Stimulated activated naive CD8-positive, alpha-beta T cell treated with anti-CD3 and anti-CD28 coated beads, Interleukin-15, Interleukin-2, amounts not matched to agents 100 ng/mL and 50 ng/mL, for 24 hours (primary cell): ENCODE measurements at regions not wholly inside any gene's neighbourhood (a gene's known extent, or its start where the extent isn't known, plus 50 kb on each side); places are given as distances from the start of the nearest gene placed in this dataset.
"Not testable (repeated sequence)": the region's sequence is repeated elsewhere in the genome, so short reads cannot be mapped to it uniquely, and the experiment has no call there.

Experiments used
- H3K27ac Mint-ChIP-seq: one replicate; pipeline ENCODE4 v1.8.0; 2021; ENCODE audit warnings: mild to moderate bottlenecking, mixed read lengths
- H3K27me3 Mint-ChIP-seq: one replicate; pipeline ENCODE4 v1.8.0; 2021; ENCODE audit warnings: mixed read lengths
- H3K36me3 Mint-ChIP-seq: one replicate; pipeline ENCODE4 v1.8.0; 2021; ENCODE audit warnings: low read depth, mixed read lengths
- H3K4me1 Mint-ChIP-seq: one replicate; pipeline ENCODE4 v1.8.0; 2021; ENCODE audit warnings: low read depth, mixed read lengths
- H3K4me3 Mint-ChIP-seq: one replicate; pipeline ENCODE4 v1.8.0; 2021; ENCODE audit warnings: mild to moderate bottlenecking, mixed read lengths
- H3K9me3 Mint-ChIP-seq: one replicate; pipeline ENCODE4 v1.8.0; 2021; ENCODE audit warnings: mixed read lengths

DNA sequence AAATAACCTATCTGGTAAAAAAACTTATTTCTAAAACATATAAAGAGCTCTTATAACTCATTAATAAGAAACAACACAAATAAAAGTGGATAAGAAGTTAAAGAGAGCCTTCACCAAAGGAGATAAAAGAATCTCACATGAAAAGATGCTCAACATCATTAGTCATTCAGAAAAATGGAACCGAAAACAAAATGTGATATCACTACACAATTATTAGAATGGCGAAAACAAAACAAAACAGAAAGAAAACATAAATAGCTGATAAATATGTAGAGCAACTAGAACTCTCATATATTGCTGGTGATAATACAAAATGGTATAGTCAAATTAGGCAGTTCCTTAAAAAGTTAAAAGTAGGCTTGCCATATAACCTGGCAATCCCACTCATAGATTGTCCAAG is 1109.3 kb downstream of the PLA2G4A start:
- H3K36me3 Mint-ChIP-seq, result no peaks in the 10 kb centered on the region
- H3K27me3 Mint-ChIP-seq, result no peaks in the 10 kb centered on the region
- H3K4me3 Mint-ChIP-seq, result no peak overlapping the region
- no peak overlapping the region for H3K27ac Mint-ChIP-seq
- H3K4me1 Mint-ChIP-seq, result no peaks in the 10 kb centered on the region
- H3K9me3 Mint-ChIP-seq, result peaks cover 23% of the 10 kb centered on the region

DNA sequence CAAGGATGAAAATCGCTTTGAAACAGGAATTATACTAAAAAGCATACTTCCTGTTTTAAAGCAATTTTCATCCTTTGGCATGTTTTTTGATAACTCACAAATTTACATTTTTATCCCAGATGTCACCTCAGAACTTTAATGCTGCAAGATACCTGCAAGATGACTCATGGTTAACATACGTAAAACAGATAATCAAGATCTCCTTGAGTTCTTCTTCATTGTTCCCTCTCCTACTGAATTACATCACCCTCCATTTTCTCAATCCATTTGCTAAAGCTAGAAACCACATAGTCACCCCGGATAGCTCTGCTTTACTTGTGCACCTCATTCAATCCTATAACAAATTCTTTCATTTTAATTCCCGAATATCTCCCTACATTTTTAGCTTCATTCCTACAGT is 1114.2 kb downstream of the PLA2G4A start:
- Mint-ChIP-seq H3K4me3 (no peak overlapping the region), H3K36me3 (no peaks in the 10 kb centered on the region), H3K4me1 (no peaks in the 10 kb centered on the region), H3K27ac (no peak overlapping the region), H3K9me3 (peaks cover 22% of the 10 kb centered on the region), H3K27me3 (no peaks in the 10 kb centered on the region)

DNA sequence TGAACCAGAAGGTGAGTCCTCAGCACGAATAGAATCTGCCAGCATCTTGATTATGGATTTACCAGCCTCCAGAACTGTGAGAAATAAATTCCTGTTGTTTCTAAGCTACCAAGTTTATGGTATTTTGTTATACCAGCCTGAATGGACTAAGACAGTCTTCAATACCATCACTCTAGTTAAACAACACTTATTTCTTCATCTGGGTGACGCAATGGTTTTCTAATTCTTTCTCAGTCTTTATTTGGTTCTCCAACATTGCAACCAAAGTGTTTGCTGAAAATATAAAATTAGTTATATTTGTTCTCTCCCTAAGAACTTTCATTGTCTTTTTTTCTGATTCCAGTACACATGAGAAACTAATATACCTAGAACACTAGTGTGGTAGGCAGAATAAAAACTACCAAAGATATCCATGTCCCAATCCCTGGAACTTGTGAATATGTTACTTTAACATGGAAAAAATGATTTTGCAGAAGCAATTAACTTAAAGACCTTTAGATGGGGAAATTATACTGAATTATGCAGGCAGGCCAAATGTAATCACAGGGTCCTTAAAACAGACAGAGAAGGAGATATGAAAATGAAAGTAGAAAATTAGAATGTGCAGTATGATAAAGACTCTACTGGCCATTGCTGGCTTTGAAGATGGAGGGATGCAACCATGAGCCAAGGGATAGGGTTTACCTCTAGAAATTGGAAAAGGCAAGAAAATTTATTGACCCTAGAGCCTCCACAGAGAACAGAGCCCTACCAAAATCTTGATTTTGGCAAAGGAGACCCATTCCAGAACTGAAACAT is 1115.1 kb downstream of the PLA2G4A start:
- no peaks in the 10 kb centered on the region for H3K36me3 Mint-ChIP-seq
- H3K4me3 Mint-ChIP-seq, result no peak overlapping the region
- no peak overlapping the region for H3K27ac Mint-ChIP-seq
- peaks cover 19% of the 10 kb centered on the region for H3K9me3 Mint-ChIP-seq
- no peaks in the 10 kb centered on the region for H3K4me1 Mint-ChIP-seq
- no peaks in the 10 kb centered on the region for H3K27me3 Mint-ChIP-seq

DNA sequence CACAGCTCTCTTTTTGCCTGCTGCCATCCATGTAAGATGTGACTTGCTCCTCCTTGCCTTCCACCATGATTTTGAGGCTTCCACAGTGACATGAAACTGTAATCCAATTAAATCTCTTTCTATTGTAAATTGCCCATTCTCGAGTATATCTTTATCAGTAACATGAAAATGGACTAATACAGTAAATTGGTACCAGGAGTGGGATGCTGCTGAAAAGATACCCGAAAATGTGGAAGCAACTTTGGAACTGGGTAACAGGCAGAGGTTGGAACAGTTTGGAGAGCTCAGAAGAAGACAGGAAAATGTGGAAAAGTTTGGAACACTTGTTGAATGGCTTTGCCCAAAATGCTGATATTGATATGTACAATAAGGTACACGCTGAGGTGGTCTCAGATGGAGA is 1117.9 kb downstream of the PLA2G4A start:
- H3K4me3 Mint-ChIP-seq, H3K27me3 Mint-ChIP-seq, H3K27ac Mint-ChIP-seq, H3K4me1 Mint-ChIP-seq, H3K36me3 Mint-ChIP-seq: not testable (repeated sequence)
- peaks cover 18% of the 10 kb centered on the region for H3K9me3 Mint-ChIP-seq

GRCh38 chr1:187947359-187947758 is 1118.6 kb downstream of the PLA2G4A start:
- H3K36me3 Mint-ChIP-seq, result no peaks in the 10 kb centered on the region
- no peak overlapping the region for H3K4me3 Mint-ChIP-seq
- H3K4me1 Mint-ChIP-seq, result no peaks in the 10 kb centered on the region
- H3K27ac Mint-ChIP-seq, result no peak overlapping the region
- H3K27me3 Mint-ChIP-seq, result no peaks in the 10 kb centered on the region
- H3K9me3 Mint-ChIP-seq, result peaks cover 23% of the 10 kb centered on the region

- Mint-ChIP-seq H3K4me1 (no peaks in the 10 kb centered on the region), H3K27me3 (no peaks in the 10 kb centered on the region), H3K27ac (no peak overlapping the region), H3K4me3 (no peak overlapping the region), H3K36me3 (no peaks in the 10 kb centered on the region), H3K9me3 (peaks cover 28% of the 10 kb centered on the region)
These were observed 1119.5 kb downstream of the PLA2G4A start for GRCh38 chr1:187948170-187948794.

DNA sequence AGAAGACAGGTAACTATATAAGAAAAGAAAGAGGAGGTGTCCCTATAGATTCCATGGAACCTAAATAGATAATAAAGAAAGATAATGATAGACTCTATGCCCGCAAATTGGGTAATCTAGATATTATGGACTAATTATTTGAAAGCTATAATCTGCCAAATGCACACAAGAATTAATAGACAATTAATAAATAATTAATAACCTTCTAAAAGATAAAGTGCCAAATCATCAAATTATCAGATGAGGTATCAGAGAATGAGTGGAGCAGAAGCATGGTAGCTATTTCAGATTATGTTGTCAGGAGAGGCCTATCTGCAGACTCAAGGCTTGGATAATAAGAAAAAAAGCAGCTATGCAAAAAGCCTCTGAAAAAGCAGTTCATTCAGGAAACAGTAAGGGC is 1120.8 kb downstream of the PLA2G4A start:
- no peak overlapping the region for H3K4me3 Mint-ChIP-seq
- no peak overlapping the region for H3K27ac Mint-ChIP-seq
- H3K4me1 Mint-ChIP-seq, result no peaks in the 10 kb centered on the region
- no peaks in the 10 kb centered on the region for H3K27me3 Mint-ChIP-seq
- peaks cover 24% of the 10 kb centered on the region for H3K9me3 Mint-ChIP-seq
- no peaks in the 10 kb centered on the region for H3K36me3 Mint-ChIP-seq

DNA sequence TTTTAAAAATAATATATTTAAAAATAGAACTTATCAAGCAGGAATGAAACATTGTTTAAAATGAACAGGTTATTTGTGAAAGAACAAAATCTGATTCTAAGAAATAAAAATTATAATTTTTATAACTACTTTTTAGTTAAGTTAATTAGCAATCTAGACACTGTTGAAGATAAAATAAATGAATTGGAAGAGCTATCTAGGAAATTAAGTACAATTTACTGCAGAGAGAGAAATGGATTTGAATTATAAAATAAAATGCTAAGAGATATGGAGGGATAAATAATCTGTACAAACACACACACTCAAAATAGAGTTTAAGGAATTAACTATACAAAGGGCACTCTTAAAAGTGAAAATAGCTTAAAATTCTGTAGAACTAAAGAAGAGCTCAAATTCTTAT is 1123.1 kb downstream of the PLA2G4A start:
- no peaks in the 10 kb centered on the region for H3K27me3 Mint-ChIP-seq
- no peaks in the 10 kb centered on the region for H3K36me3 Mint-ChIP-seq
- H3K4me1 Mint-ChIP-seq, result no peaks in the 10 kb centered on the region
- no peak overlapping the region for H3K27ac Mint-ChIP-seq
- H3K9me3 Mint-ChIP-seq, result peaks cover 28% of the 10 kb centered on the region
- no peak overlapping the region for H3K4me3 Mint-ChIP-seq

DNA sequence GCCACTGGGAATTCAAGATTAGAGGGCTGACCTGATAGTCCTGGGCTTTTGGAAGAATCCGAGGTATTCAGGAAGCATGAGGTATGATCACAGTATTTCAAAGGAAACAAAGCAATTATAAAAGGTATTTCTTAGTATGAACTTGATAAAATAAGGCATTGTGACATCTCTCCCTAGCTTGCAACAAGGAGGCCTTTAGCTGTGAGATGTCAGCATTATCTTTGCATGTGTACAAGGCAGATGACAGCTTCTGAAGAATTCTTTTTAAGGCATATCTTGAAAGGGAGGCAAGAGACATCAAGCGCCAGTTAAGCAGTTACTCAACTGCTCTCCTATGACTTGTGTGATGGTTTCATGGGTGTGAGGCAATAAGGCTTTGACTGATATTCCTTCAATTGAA is 1123.7 kb downstream of the PLA2G4A start:
- H3K4me1 Mint-ChIP-seq, result no peaks in the 10 kb centered on the region
- no peak overlapping the region for H3K27ac Mint-ChIP-seq
- no peaks in the 10 kb centered on the region for H3K27me3 Mint-ChIP-seq
- H3K9me3 Mint-ChIP-seq, result peaks cover 25% of the 10 kb centered on the region
- H3K36me3 Mint-ChIP-seq, result no peaks in the 10 kb centered on the region
- no peak overlapping the region for H3K4me3 Mint-ChIP-seq

- no peaks in the 10 kb centered on the region for H3K4me1 Mint-ChIP-seq
- H3K36me3 Mint-ChIP-seq, result no peaks in the 10 kb centered on the region
- H3K4me3 Mint-ChIP-seq, result no peak overlapping the region
- no peaks in the 10 kb centered on the region for H3K27me3 Mint-ChIP-seq
- H3K27ac Mint-ChIP-seq, result no peak overlapping the region
- peaks cover 25% of the 10 kb centered on the region for H3K9me3 Mint-ChIP-seq
These were observed 1128.2 kb downstream of the PLA2G4A start for GRCh38 chr1:187956975-187957374.

GRCh38 chr1:187958207-187958606 is 1129.5 kb downstream of the PLA2G4A start:
- Mint-ChIP-seq H3K36me3 (no peaks in the 10 kb centered on the region), H3K9me3 (peaks cover 16% of the 10 kb centered on the region), H3K4me3 (no peak overlapping the region), H3K4me1 (no peaks in the 10 kb centered on the region), H3K27ac (no peak overlapping the region), H3K27me3 (no peaks in the 10 kb centered on the region)

GRCh38 chr1:187959062-187959461 is 1130.3 kb downstream of the PLA2G4A start:
- H3K4me1 Mint-ChIP-seq, result no peaks in the 10 kb centered on the region
- H3K27me3 Mint-ChIP-seq, result no peaks in the 10 kb centered on the region
- no peak overlapping the region for H3K27ac Mint-ChIP-seq
- peaks cover 16% of the 10 kb centered on the region for H3K9me3 Mint-ChIP-seq
- no peaks in the 10 kb centered on the region for H3K36me3 Mint-ChIP-seq
- H3K4me3 Mint-ChIP-seq, result no peak overlapping the region

DNA sequence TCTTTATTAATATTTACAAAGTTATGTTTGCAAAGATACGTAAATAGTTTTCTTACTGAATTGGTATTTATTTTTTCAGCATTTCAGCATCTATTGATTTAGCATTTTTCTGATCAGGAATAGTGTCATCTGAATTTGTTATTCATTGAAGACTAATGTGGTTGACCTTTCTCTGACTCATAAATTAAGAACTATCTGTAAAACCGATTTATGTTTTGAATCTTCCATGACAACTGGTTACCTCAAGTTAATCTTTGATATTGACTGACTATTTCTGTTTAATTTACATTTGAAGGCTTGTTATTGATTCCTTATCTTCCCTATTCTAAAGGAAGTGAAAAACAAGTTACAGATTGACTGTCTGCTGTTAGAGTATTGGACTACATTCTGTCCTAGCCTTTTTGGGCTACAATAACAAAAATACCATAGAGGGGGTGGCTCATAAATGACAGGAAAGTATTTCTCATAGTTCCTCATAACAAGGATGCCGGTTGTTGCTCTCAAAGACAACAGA is 1131.4 kb downstream of the PLA2G4A start:
- Mint-ChIP-seq H3K27me3 (no peaks in the 10 kb centered on the region), H3K4me3 (no peak overlapping the region), H3K9me3 (peaks cover 16% of the 10 kb centered on the region), H3K4me1 (no peaks in the 10 kb centered on the region), H3K36me3 (no peaks in the 10 kb centered on the region), H3K27ac (no peak overlapping the region)

GRCh38 chr1:187961895-187962294 is 1133.1 kb downstream of the PLA2G4A start:
- Mint-ChIP-seq H3K4me1 (no peaks in the 10 kb centered on the region), H3K9me3 (peaks cover 8% of the 10 kb centered on the region), H3K27ac (no peak overlapping the region), H3K4me3 (no peak overlapping the region), H3K36me3 (no peaks in the 10 kb centered on the region), H3K27me3 (no peaks in the 10 kb centered on the region)

GRCh38 chr1:187971851-187972250 is 1143.1 kb downstream of the PLA2G4A start:
- Mint-ChIP-seq H3K9me3 (no peaks in the 10 kb centered on the region), H3K4me3 (no peak overlapping the region), H3K4me1 (no peaks in the 10 kb centered on the region)

DNA sequence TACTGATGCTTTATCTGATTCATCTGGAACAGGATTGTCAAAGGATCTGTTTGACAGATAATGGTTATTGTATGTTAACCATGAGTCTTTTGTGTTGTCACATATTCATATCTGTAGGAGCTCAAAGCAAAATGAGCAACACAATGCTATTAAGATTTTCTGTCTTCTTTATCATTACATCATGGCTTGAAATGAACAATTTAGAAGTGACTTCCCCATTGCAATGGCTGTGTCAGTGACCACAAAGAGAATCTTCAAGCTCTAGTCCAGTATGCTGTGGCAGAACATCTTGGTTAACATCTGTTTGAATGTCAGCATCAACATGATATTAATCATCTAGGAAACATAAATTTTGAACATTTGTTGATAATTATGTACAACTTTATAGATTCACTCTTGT is 1148.5 kb downstream of the PLA2G4A start:
- no peak overlapping the region for H3K4me3 Mint-ChIP-seq
- no peak overlapping the region for H3K27ac Mint-ChIP-seq
- H3K4me1 Mint-ChIP-seq, result no peaks in the 10 kb centered on the region
- H3K27me3 Mint-ChIP-seq, result no peaks in the 10 kb centered on the region
- H3K9me3 Mint-ChIP-seq, result peaks cover 15% of the 10 kb centered on the region
- H3K36me3 Mint-ChIP-seq, result no peaks in the 10 kb centered on the region

More at GRCh38 chr1:187971851-187972250, 1143.1 kb downstream of the PLA2G4A start:
- no peaks in the 10 kb centered on the region for H3K36me3 Mint-ChIP-seq
- no peak overlapping the region for H3K27ac Mint-ChIP-seq
- H3K27me3 Mint-ChIP-seq, result no peaks in the 10 kb centered on the region
